Vagina (tissue), 2 donors: ENCODE measurements at regions not wholly inside any gene's neighbourhood (a gene's known extent, or its start where the extent isn't known, plus 50 kb on each side); places are given as distances from the start of the nearest gene placed in this dataset.
"Not testable (repeated sequence)": the region's sequence is repeated elsewhere in the genome, so short reads cannot be mapped to it uniquely, and the experiment has no call there.

ENCODE experiments used
- DNase-seq, 2 donors: peaks; one replicate each; pipeline ENCODE4 v3.0.0-alpha.2; 2017; ENCODE audit errors: extremely low spot score in 2 of 2
- H3K27ac ChIP-seq: fragments of 200-600 bp; sonication (generic); one replicate; pipeline ENCODE4 v1.5.1; 2019
- H3K27me3 ChIP-seq: fragments of 200-600 bp; sonication (generic); one replicate; pipeline ENCODE4 v1.5.1; 2019
- H3K36me3 ChIP-seq, 2 donors: fragments of 200-600 bp; sonication (generic); one replicate each; pipeline ENCODE4 v1.5.1; 2017 to 2019
- H3K4me1 ChIP-seq: fragments of 200-600 bp; sonication (generic); one replicate; pipeline ENCODE4 v1.5.1; 2019
- H3K4me3 ChIP-seq, 2 donors: fragments of 200-600 bp; sonication (generic); 1 replicate in 1 of 2; 2 replicates in 1 of 2; pipeline ENCODE4 v1.5.1; 2016 to 2019
- H3K9me3 ChIP-seq: fragments of 200-600 bp; sonication (generic); one replicate; pipeline ENCODE4 v1.5.1; 2019
- CTCF ChIP-seq, 3 experiments: fragments of 450-650 bp in 2 of 3; fragments of 200-600 bp in 1 of 3; sonication (generic) in 1 of 3; IDR thresholded peaks; one replicate each; pipeline ENCODE4 v1.5.1; 2017 to 2019; ENCODE audit warnings: antibody characterized with exemption in 3 of 3, mild to moderate bottlenecking in 2 of 3, moderate library complexity in 2 of 3
- POLR2A ChIP-seq, 2 donors: fragments of 450-650 bp; IDR thresholded peaks; one replicate each; pipeline ENCODE4 v1.6.1; 2017; ENCODE audit warnings: antibody characterized with exemption in 2 of 2, mild to moderate bottlenecking in 2 of 2, moderate library complexity in 2 of 2
- POLR2AphosphoS5 ChIP-seq, 2 donors: sonication (generic); formaldehyde crosslinking; IDR thresholded peaks; one replicate each; pipeline ENCODE4 v1.9.0; 2017; ENCODE audit warnings: antibody characterized with exemption in 2 of 2, mild to moderate bottlenecking in 2 of 2, low read depth in 1 of 2; ENCODE audit not compliant: insufficient read depth in 1 of 2
- intact Hi-C: fragments of 100-400 bp; cut with DNase I; formaldehyde crosslinking; loops from one replicate; pipeline ENCODE4 v1.15.1; 2023

- DNase-seq, result no peak
- intact Hi-C loops, result no loop called here
- H3K27me3 ChIP-seq, result no peaks in the 10 kb centered on the region
- no peaks in the 10 kb centered on the region for H3K36me3 ChIP-seq
- no peak overlapping the region for H3K27ac ChIP-seq
- no peaks in the 10 kb centered on the region for H3K4me1 ChIP-seq
- TF ChIP-seq POLR2AphosphoS5 (IDR thresholded peaks at IDR 0.05; ENCODE audit: insufficient read depth in 1 of 2, low read depth in 1 of 2), result no peak
- no peak for TF ChIP-seq CTCF (IDR thresholded peaks at IDR 0.05)
- no peak for TF ChIP-seq POLR2A (IDR thresholded peaks at IDR 0.05)
- no peaks in the 10 kb centered on the region for H3K9me3 ChIP-seq
- H3K4me3 ChIP-seq, result no peak overlapping the region
Observed at GRCh38 chr16:59111280-59111679, 377.2 kb upstream of the GOT2 start.

GRCh38 chr16:59108374-59108773, 374.3 kb upstream of the GOT2 start:
- intact Hi-C loops, result no loop called here
- TF ChIP-seq CTCF (IDR thresholded peaks at IDR 0.05) (no peak), POLR2AphosphoS5 (IDR thresholded peaks at IDR 0.05; ENCODE audit: insufficient read depth in 1 of 2, low read depth in 1 of 2) (no peak), POLR2A (IDR thresholded peaks at IDR 0.05) (no peak)
- Histone ChIP-seq H3K9me3 (no peaks in the 10 kb centered on the region), H3K27ac (no peak overlapping the region), H3K4me1 (no peaks in the 10 kb centered on the region), H3K27me3 (no peaks in the 10 kb centered on the region), H3K4me3 (no peak overlapping the region), H3K36me3 (no peaks in the 10 kb centered on the region)
- no peak for DNase-seq

GRCh38 chr16:59096682-59097081, 362.6 kb upstream of the GOT2 start:
- DNase-seq, H3K4me1 ChIP-seq, intact Hi-C loops, H3K4me3 ChIP-seq, H3K27ac ChIP-seq, H3K9me3 ChIP-seq, H3K27me3 ChIP-seq, H3K36me3 ChIP-seq: not testable (repeated sequence)

GRCh38 chr16:59090541-59090940, 356.4 kb upstream of the GOT2 start:
- Histone ChIP-seq H3K27me3 (no peaks in the 10 kb centered on the region), H3K36me3 (no peaks in the 10 kb centered on the region), H3K4me3 (no peak overlapping the region), H3K4me1 (no peaks in the 10 kb centered on the region), H3K27ac (no peak overlapping the region), H3K9me3 (no peaks in the 10 kb centered on the region)
- intact Hi-C loops, result no loop called here
- no peak for TF ChIP-seq CTCF (IDR thresholded peaks at IDR 0.05)
- no peak for TF ChIP-seq POLR2AphosphoS5 (IDR thresholded peaks at IDR 0.05; ENCODE audit: insufficient read depth in 1 of 2, low read depth in 1 of 2)
- TF ChIP-seq POLR2A (IDR thresholded peaks at IDR 0.05), result no peak
- DNase-seq, result no peak

- no peak for DNase-seq
- Histone ChIP-seq H3K27ac (no peak overlapping the region), H3K9me3 (no peaks in the 10 kb centered on the region), H3K27me3 (no peaks in the 10 kb centered on the region), H3K4me3 (no peak overlapping the region), H3K4me1 (no peaks in the 10 kb centered on the region), H3K36me3 (no peaks in the 10 kb centered on the region)
- intact Hi-C loops, result no loop called here
- TF ChIP-seq POLR2AphosphoS5 (IDR thresholded peaks at IDR 0.05; ENCODE audit: insufficient read depth in 1 of 2, low read depth in 1 of 2), result no peak
- TF ChIP-seq CTCF (IDR thresholded peaks at IDR 0.05), result no peak
- no peak for TF ChIP-seq POLR2A (IDR thresholded peaks at IDR 0.05)
Observed at GRCh38 chr16:59088431-59088830, 354.3 kb upstream of the GOT2 start.

GRCh38 chr16:59087641-59088040, 353.5 kb upstream of the GOT2 start:
- H3K9me3 ChIP-seq, result no peaks in the 10 kb centered on the region
- DNase-seq, result no peak
- no peak overlapping the region for H3K4me3 ChIP-seq
- H3K36me3 ChIP-seq, result no peaks in the 10 kb centered on the region
- intact Hi-C loops, result no loop called here
- TF ChIP-seq POLR2A (IDR thresholded peaks at IDR 0.05), result no peak
- TF ChIP-seq POLR2AphosphoS5 (IDR thresholded peaks at IDR 0.05; ENCODE audit: insufficient read depth in 1 of 2, low read depth in 1 of 2), result no peak
- no peak for TF ChIP-seq CTCF (IDR thresholded peaks at IDR 0.05)
- H3K27me3 ChIP-seq, result no peaks in the 10 kb centered on the region
- H3K27ac ChIP-seq, result no peak overlapping the region
- no peaks in the 10 kb centered on the region for H3K4me1 ChIP-seq
